SK-N-SH (cell line): ENCODE measurements at regions not wholly inside any gene's neighbourhood (a gene's known extent, or its start where the extent isn't known, plus 50 kb on each side); places are given as distances from the start of the nearest gene placed in this dataset.

Source experiments
- CTCF ChIA-PET: fragments of 300-600, 350-600 bp; formaldehyde crosslinking; extraction: SDS; loops from one replicate; lab custom pipeline; 2021; lab: Yijun Ruan, JAX
- POLR2A ChIA-PET: fragments of 350-600 bp; sonication (Branson Sonifier 250); formaldehyde crosslinking; extraction: SDS; loops from one replicate; lab custom pipeline; 2020; ENCODE audit warnings: antibody characterized with exemption, inconsistent platforms; lab: Yijun Ruan, JAX
- DNase-seq: peaks from one replicate; pipeline ENCODE4 v3.0.0; 2012
- H2AFZ ChIP-seq: fragments of 200-600 bp; sonication (generic); 2 replicates; pipeline ENCODE4 v1.8.1; 2016; ENCODE audit warnings: antibody characterized with exemption, mild to moderate bottlenecking, low read depth
- H3F3A ChIP-seq: fragments of 200-600 bp; sonication (generic); replicated peaks from 2 replicates; pipeline ENCODE3; 2016; ENCODE audit warnings: antibody characterized with exemption, mild to moderate bottlenecking; ENCODE audit not compliant: insufficient read depth
- H3K27ac ChIP-seq, 2 experiments: fragments of 200-500 bp in 1 of 2; fragments of 200-600 bp in 1 of 2; sonication (Bioruptor generic) in 1 of 2; sonication (generic), shearing (Covaris generic) in 1 of 2; 2 replicates each; pipeline versions ENCODE4 v1.5.1 to v1.6.1; 2014 to 2016; ENCODE audit warnings: low read depth in 2 of 2, inconsistent platforms in 1 of 2, low read length in 1 of 2, mild to moderate bottlenecking in 1 of 2, mixed read lengths in 1 of 2
- H3K27me3 ChIP-seq: fragments of 200-600 bp; sonication (generic), shearing (Covaris generic); 2 replicates; pipeline ENCODE4 v1.6.1; 2016; ENCODE audit warnings: mixed run types; ENCODE audit not compliant: insufficient read depth
- H3K36me3 ChIP-seq, 2 experiments: fragments of 200-500 bp in 1 of 2; fragments of 200-600 bp in 1 of 2; sonication (Bioruptor generic) in 1 of 2; sonication (generic) in 1 of 2; replicated peaks in 1 of 2; 2 replicates each; pipeline versions ENCODE3 to v1.5.1; 2014 to 2016; ENCODE audit warnings: low read length in 1 of 2, mild to moderate bottlenecking in 1 of 2; ENCODE audit not compliant: insufficient read depth in 2 of 2, control insufficient read depth in 1 of 2
- H3K4me1 ChIP-seq, 2 experiments: fragments of 200-500 bp in 1 of 2; fragments of 200-600 bp in 1 of 2; sonication (Bioruptor generic) in 1 of 2; sonication (generic), shearing (Covaris generic) in 1 of 2; 2 replicates each; pipeline versions ENCODE4 v1.5.1 to v1.6.1; 2014 to 2016; ENCODE audit warnings: low read depth in 1 of 2, low read length in 1 of 2, mixed run types in 1 of 2; ENCODE audit not compliant: insufficient read depth in 2 of 2, control insufficient read depth in 1 of 2
- H3K4me2 ChIP-seq: fragments of 200-600 bp; sonication (generic), shearing (Covaris generic); 2 replicates; pipeline ENCODE4 v1.6.1; 2017; ENCODE audit warnings: mixed run types
- H3K4me3 ChIP-seq, 2 experiments: fragments of 200-500 bp in 1 of 2; fragments of 200-600 bp in 1 of 2; sonication (Bioruptor generic) in 1 of 2; sonication (generic), shearing (Covaris generic) in 1 of 2; 2 replicates each; pipeline versions ENCODE4 v1.5.1 to v1.8.1; 2014 to 2016; ENCODE audit warnings: low read depth in 2 of 2, inconsistent platforms in 1 of 2, low read length in 1 of 2, mild to moderate bottlenecking in 1 of 2, mixed read lengths in 1 of 2, moderate library complexity in 1 of 2
- H3K79me2 ChIP-seq: fragments of 200-600 bp; sonication (generic); 2 replicates; pipeline ENCODE4 v1.8.1; 2017; ENCODE audit warnings: mild to moderate bottlenecking; ENCODE audit not compliant: insufficient read depth
- H3K9ac ChIP-seq: fragments of 200-600 bp; sonication (generic); 2 replicates; pipeline ENCODE4 v1.6.1; 2017; ENCODE audit warnings: mixed run types
- H3K9me2 ChIP-seq: fragments of 200-600 bp; sonication (generic); 2 replicates; pipeline ENCODE4 v1.6.1; 2017; ENCODE audit warnings: mixed run types
- H3K9me3 ChIP-seq: fragments of 200-600 bp; sonication (generic); 2 replicates; pipeline ENCODE4 v1.6.1; 2017; ENCODE audit warnings: mixed run types, mild to moderate bottlenecking, moderate library complexity
- H4K20me1 ChIP-seq: fragments of 200-600 bp; sonication (generic); 2 replicates; pipeline ENCODE4 v1.6.1; 2017; ENCODE audit warnings: mild to moderate bottlenecking, mixed run types; ENCODE audit not compliant: insufficient read depth
- ELF1 ChIP-seq: IDR thresholded peaks from 2 replicates; pipeline ENCODE4 v1.4.0; 2012
- EP300 ChIP-seq, 2 experiments: IDR thresholded peaks; 2 replicates each; pipeline versions ENCODE4 v1.4.0 to v1.6.1; 2012; ENCODE audit warnings: borderline replicate concordance in 1 of 2, low read depth in 1 of 2, low read length in 1 of 2
- FOSL2 ChIP-seq: IDR thresholded peaks from 2 replicates; pipeline ENCODE4 v1.4.0; 2012; ENCODE audit warnings: low read depth, mild to moderate bottlenecking, moderate library complexity, borderline replicate concordance
- FOXJ3 ChIP-seq: sonication (generic); formaldehyde crosslinking; IDR thresholded peaks from 2 replicates; pipeline ENCODE4 v1.5.1; 2020; ENCODE audit warnings: mild to moderate bottlenecking, missing genetic modification reagents
- GABPA ChIP-seq: IDR thresholded peaks from 2 replicates; pipeline ENCODE4 v1.4.0; 2012; ENCODE audit warnings: low read depth, mild to moderate bottlenecking
- GATA2 ChIP-seq: sonication (generic); formaldehyde crosslinking; IDR thresholded peaks from 2 replicates; pipeline ENCODE4 v1.5.0; 2020; ENCODE audit warnings: mild to moderate bottlenecking, missing genetic modification reagents
- JUND ChIP-seq: IDR thresholded peaks from 2 replicates; pipeline ENCODE4 v1.4.0; 2012
- SIN3A ChIP-seq: IDR thresholded peaks from 2 replicates; pipeline ENCODE4 v1.6.1; 2012; ENCODE audit warnings: low read depth, mild to moderate bottlenecking, low read length, moderate library complexity, borderline replicate concordance
- SMC3 ChIP-seq: IDR thresholded peaks from 2 replicates; pipeline ENCODE4 v1.6.1; 2012; ENCODE audit warnings: low read depth, low read length, improper control_type of control experiment
- TCF12 ChIP-seq: IDR thresholded peaks from 2 replicates; pipeline ENCODE4 v1.4.0; 2012
- YY1 ChIP-seq: IDR thresholded peaks from 2 replicates; pipeline ENCODE4 v1.4.0; 2012; ENCODE audit warnings: low read depth, mild to moderate bottlenecking
- WGBS: methylation state at CpG from one replicate; pipeline ENCODE4 v1.1.6; 2017; ENCODE audit warnings: low lambda C conversion rate; 5-methylcytosine and 5-hydroxymethylcytosine counted together
- TF ChIP-seq, protein P1 (sequence below): fragments of 200-600 bp; sonication (generic); IDR thresholded peaks from 2 replicates; pipeline ENCODE4 v1.6.1; 2017; ENCODE audit warnings: antibody characterized with exemption, mild to moderate bottlenecking, moderate library complexity
- TF ChIP-seq, protein P2 (sequence below): IDR thresholded peaks from 2 replicates; pipeline ENCODE4; 2012
- TF ChIP-seq, protein P3 (sequence below): fragments of 150-350 bp; IDR thresholded peaks from 2 replicates; pipeline ENCODE4 v1.6.1; 2016; ENCODE audit warnings: mild to moderate bottlenecking, low read depth, low read length

DNA sequence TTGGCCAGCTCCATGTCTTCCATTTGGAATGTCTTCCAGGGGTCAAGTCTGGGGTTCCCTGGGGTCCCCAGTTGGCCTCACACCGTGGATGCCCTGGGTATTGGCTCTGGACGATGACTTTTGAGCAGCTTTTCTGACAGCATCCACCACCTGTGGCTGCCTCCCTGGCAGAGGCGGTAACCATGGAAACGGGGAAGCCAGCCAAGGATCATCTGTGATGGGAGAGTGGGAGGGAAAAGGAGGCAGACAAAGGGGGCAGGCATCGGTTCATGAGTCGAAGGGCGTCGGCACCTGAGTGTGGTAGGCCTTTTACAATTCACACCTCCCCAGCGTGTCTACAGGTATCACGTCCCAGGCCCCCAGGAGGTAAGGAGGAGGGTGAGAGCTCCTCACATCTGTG is 152.2 kb downstream of the ASMT start:
- H3K9me2 ChIP-seq, result no peaks in the 10 kb centered on the region
- no peaks in the 10 kb centered on the region; the same call in 1 of the 2 replicates for H3K27me3 ChIP-seq
- 22% methylated on average over 10 of the region's 10 CpGs for WGBS
- no peak overlapping the region for H3K27ac ChIP-seq
- H3K36me3 ChIP-seq, result no peaks in the 10 kb centered on the region
- no peak overlapping the region for H3K4me3 ChIP-seq
- DNase-seq, result no peak
- H3F3A ChIP-seq, result no peaks in the 10 kb centered on the region
- H3K4me2 ChIP-seq, result no peak overlapping the region
- H3K9ac ChIP-seq, result no peak overlapping the region
- ChIA-PET POLR2A (no interaction called here), CTCF (no interaction called here)
- no peaks in the 10 kb centered on the region for H4K20me1 ChIP-seq
- no peaks in the 10 kb centered on the region for H3K4me1 ChIP-seq
- no peak for TF ChIP-seq FOXJ3 (CRISPR knock-in tag)
- TF ChIP-seq, protein P1, sequence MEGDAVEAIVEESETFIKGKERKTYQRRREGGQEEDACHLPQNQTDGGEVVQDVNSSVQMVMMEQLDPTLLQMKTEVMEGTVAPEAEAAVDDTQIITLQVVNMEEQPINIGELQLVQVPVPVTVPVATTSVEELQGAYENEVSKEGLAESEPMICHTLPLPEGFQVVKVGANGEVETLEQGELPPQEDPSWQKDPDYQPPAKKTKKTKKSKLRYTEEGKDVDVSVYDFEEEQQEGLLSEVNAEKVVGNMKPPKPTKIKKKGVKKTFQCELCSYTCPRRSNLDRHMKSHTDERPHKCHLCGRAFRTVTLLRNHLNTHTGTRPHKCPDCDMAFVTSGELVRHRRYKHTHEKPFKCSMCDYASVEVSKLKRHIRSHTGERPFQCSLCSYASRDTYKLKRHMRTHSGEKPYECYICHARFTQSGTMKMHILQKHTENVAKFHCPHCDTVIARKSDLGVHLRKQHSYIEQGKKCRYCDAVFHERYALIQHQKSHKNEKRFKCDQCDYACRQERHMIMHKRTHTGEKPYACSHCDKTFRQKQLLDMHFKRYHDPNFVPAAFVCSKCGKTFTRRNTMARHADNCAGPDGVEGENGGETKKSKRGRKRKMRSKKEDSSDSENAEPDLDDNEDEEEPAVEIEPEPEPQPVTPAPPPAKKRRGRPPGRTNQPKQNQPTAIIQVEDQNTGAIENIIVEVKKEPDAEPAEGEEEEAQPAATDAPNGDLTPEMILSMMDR, result no peak
- no peak for TF ChIP-seq SIN3A
- no peak for TF ChIP-seq SMC3
- TF ChIP-seq, protein P2, sequence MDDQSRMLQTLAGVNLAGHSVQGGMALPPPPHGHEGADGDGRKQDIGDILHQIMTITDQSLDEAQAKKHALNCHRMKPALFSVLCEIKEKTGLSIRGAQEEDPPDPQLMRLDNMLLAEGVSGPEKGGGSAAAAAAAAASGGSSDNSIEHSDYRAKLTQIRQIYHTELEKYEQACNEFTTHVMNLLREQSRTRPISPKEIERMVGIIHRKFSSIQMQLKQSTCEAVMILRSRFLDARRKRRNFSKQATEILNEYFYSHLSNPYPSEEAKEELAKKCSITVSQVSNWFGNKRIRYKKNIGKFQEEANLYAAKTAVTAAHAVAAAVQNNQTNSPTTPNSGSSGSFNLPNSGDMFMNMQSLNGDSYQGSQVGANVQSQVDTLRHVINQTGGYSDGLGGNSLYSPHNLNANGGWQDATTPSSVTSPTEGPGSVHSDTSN, result no peak
- no peak for TF ChIP-seq YY1
- TF ChIP-seq GABPA, result no peak
- no peak for TF ChIP-seq ELF1
- no peak for TF ChIP-seq GATA2 (CRISPR knock-in tag)
- no peak for TF ChIP-seq JUND
- H3K79me2 ChIP-seq, result no peaks in the 10 kb centered on the region
- no peaks in the 10 kb centered on the region for H3K9me3 ChIP-seq
- H2AFZ ChIP-seq, result no peak overlapping the region

DNA sequence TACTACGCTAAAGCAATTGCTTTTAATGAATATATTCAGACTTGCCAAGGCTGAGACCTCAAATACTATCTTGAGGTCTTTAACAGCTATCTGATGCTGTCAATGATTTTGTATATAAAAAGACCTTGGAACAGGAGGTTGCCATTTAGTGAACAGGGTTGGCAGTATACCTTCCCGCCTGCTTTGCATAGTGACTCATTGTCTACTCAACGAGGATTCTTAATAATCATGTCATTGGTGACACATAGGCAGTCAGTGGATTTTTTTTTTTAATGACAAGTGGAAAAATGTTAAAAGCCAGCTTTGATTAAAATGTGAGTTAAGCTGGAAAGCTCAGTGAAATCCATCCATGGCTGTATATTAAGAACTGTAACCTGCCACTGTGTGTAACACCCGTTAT is 164.0 kb downstream of the ASMT start:
- 7% methylated on average over 4 of the region's 4 CpGs for WGBS
- Histone ChIP-seq H3K9me3 (no peaks in the 10 kb centered on the region), H3K4me1 (no peaks in the 10 kb centered on the region), H3K4me3 (no peak overlapping the region), H3F3A (peaks cover 6% of the 10 kb centered on the region), H3K4me2 (no peak overlapping the region), H2AFZ (no peak overlapping the region), H3K9ac (no peak overlapping the region), H3K27me3 (no peaks in the 10 kb centered on the region), H3K27ac (peak overlapping the region in 1 of 2 experiments; percentile 23; a peak in 1 of 4 replicates)
- no peak for DNase-seq
- CTCF ChIA-PET, result no interaction called here
- POLR2A ChIA-PET, result no interaction called here
- TF ChIP-seq TCF12 (0 out of 2 replicates have a peak, but pooled peaks have one; percentile 23), EP300 (IDR thresholded peaks at IDR 0.05; ENCODE audit: borderline replicate concordance in 1 of 2, low read depth in 1 of 2, low read length in 1 of 2) (no peak), SIN3A (no peak), FOSL2 (peak; percentile 45; the same call in 1 of the 2 replicates), GABPA (no peak)
- TF ChIP-seq, protein P3, sequence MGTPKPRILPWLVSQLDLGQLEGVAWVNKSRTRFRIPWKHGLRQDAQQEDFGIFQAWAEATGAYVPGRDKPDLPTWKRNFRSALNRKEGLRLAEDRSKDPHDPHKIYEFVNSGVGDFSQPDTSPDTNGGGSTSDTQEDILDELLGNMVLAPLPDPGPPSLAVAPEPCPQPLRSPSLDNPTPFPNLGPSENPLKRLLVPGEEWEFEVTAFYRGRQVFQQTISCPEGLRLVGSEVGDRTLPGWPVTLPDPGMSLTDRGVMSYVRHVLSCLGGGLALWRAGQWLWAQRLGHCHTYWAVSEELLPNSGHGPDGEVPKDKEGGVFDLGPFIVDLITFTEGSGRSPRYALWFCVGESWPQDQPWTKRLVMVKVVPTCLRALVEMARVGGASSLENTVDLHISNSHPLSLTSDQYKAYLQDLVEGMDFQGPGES, result no peak
- TF ChIP-seq, protein P2, result peak; percentile 39
- TF ChIP-seq, all 33 proteins: peak for 3
- Histone ChIP-seq H3K79me2 (no peaks in the 10 kb centered on the region), H3K9me2 (no peaks in the 10 kb centered on the region), H3K36me3 (no peaks in the 10 kb centered on the region), H4K20me1 (no peaks in the 10 kb centered on the region)
